Liver (tissue), 3 donors: ENCODE measurements at regions not wholly inside any gene's neighbourhood (a gene's known extent, or its start where the extent isn't known, plus 50 kb on each side); places are given as distances from the start of the nearest gene placed in this dataset.

Experiments used
- ATF3 ChIP-seq: IDR thresholded peaks from 2 replicates; pipeline ENCODE4 v1.6.1; 2016; ENCODE audit warnings: antibody characterized with exemption
- EGR1 ChIP-seq, 2 donors: IDR thresholded peaks; 2 replicates each; pipeline ENCODE4 v1.6.1; 2016 to 2018; ENCODE audit warnings: antibody characterized with exemption in 2 of 2, low read depth in 2 of 2
- FOXA1 ChIP-seq: IDR thresholded peaks from 2 replicates; pipeline ENCODE4 v1.6.1; 2016; ENCODE audit warnings: antibody characterized with exemption
- GABPA ChIP-seq, 2 donors: IDR thresholded peaks in 1 of 2; conservative IDR thresholded peaks in 1 of 2; 2 replicates each; pipeline ENCODE4 v1.6.1; 2016; ENCODE audit warnings: antibody characterized with exemption in 2 of 2, mild to moderate bottlenecking in 1 of 2, moderate library complexity in 1 of 2
- JUND ChIP-seq, 2 donors: IDR thresholded peaks; 2 replicates each; pipeline ENCODE4 v1.6.1; 2016; ENCODE audit warnings: antibody characterized with exemption in 2 of 2
- RAD21 ChIP-seq, 2 donors: IDR thresholded peaks; 2 replicates each; pipeline ENCODE4 v1.6.1; 2016; ENCODE audit warnings: antibody characterized with exemption in 2 of 2, mild to moderate bottlenecking in 2 of 2
- RXRA ChIP-seq, 2 donors: IDR thresholded peaks; 2 replicates each; pipeline ENCODE4 v1.6.1; 2017 to 2018; ENCODE audit warnings: antibody characterized with exemption in 2 of 2, mild to moderate bottlenecking in 1 of 2
- SP1 ChIP-seq: IDR thresholded peaks from 2 replicates; pipeline ENCODE4 v1.6.1; 2018; ENCODE audit warnings: antibody characterized with exemption, mild to moderate bottlenecking
- TAF1 ChIP-seq: conservative IDR thresholded peaks from 2 replicates; pipeline ENCODE4 v1.6.1; 2016; ENCODE audit warnings: antibody characterized with exemption, mild to moderate bottlenecking
- YY1 ChIP-seq: IDR thresholded peaks from 2 replicates; pipeline ENCODE4 v1.6.1; 2016; ENCODE audit warnings: antibody characterized with exemption, mild to moderate bottlenecking
- TF ChIP-seq, protein P1 (sequence below): fragments of 150-350 bp; IDR thresholded peaks from 2 replicates; pipeline ENCODE4 v1.5.1; 2017; ENCODE audit warnings: improper control_type of control experiment, low read depth, low read length; ENCODE audit not compliant: missing input control
- TF ChIP-seq, protein P2 (sequence below): IDR thresholded peaks from 2 replicates; pipeline ENCODE4 v1.6.1; 2016; ENCODE audit warnings: antibody characterized with exemption
- TF ChIP-seq, protein P3 (sequence below): IDR thresholded peaks from 2 replicates; pipeline ENCODE4 v1.6.1; 2016; ENCODE audit warnings: antibody characterized with exemption, mild to moderate bottlenecking
- TF ChIP-seq, protein P4 (sequence below): IDR thresholded peaks from 2 replicates; pipeline ENCODE4 v1.6.1; 2016; ENCODE audit warnings: antibody characterized with exemption
- donor health status: healthy.
- donor health status: healthy.

GRCh38 chr10:131682271-131682962, 218.4 kb upstream of the PPP2R2D start:
- no peak for TF ChIP-seq GABPA (IDR thresholded peaks at IDR 0.05 in 1 of 2, conservative IDR thresholded peaks at IDR 0.05 in 1 of 2)
- no peak for TF ChIP-seq RXRA (IDR thresholded peaks at IDR 0.05)
- TF ChIP-seq YY1: no peak
- TF ChIP-seq, protein P1, sequence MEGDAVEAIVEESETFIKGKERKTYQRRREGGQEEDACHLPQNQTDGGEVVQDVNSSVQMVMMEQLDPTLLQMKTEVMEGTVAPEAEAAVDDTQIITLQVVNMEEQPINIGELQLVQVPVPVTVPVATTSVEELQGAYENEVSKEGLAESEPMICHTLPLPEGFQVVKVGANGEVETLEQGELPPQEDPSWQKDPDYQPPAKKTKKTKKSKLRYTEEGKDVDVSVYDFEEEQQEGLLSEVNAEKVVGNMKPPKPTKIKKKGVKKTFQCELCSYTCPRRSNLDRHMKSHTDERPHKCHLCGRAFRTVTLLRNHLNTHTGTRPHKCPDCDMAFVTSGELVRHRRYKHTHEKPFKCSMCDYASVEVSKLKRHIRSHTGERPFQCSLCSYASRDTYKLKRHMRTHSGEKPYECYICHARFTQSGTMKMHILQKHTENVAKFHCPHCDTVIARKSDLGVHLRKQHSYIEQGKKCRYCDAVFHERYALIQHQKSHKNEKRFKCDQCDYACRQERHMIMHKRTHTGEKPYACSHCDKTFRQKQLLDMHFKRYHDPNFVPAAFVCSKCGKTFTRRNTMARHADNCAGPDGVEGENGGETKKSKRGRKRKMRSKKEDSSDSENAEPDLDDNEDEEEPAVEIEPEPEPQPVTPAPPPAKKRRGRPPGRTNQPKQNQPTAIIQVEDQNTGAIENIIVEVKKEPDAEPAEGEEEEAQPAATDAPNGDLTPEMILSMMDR: no peak
- no peak for TF ChIP-seq RAD21 (IDR thresholded peaks at IDR 0.05)
- no peak for TF ChIP-seq TAF1
- TF ChIP-seq, protein P2, sequence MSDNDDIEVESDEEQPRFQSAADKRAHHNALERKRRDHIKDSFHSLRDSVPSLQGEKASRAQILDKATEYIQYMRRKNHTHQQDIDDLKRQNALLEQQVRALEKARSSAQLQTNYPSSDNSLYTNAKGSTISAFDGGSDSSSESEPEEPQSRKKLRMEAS: no peak
- TF ChIP-seq ATF3: no peak
- TF ChIP-seq, protein P3, sequence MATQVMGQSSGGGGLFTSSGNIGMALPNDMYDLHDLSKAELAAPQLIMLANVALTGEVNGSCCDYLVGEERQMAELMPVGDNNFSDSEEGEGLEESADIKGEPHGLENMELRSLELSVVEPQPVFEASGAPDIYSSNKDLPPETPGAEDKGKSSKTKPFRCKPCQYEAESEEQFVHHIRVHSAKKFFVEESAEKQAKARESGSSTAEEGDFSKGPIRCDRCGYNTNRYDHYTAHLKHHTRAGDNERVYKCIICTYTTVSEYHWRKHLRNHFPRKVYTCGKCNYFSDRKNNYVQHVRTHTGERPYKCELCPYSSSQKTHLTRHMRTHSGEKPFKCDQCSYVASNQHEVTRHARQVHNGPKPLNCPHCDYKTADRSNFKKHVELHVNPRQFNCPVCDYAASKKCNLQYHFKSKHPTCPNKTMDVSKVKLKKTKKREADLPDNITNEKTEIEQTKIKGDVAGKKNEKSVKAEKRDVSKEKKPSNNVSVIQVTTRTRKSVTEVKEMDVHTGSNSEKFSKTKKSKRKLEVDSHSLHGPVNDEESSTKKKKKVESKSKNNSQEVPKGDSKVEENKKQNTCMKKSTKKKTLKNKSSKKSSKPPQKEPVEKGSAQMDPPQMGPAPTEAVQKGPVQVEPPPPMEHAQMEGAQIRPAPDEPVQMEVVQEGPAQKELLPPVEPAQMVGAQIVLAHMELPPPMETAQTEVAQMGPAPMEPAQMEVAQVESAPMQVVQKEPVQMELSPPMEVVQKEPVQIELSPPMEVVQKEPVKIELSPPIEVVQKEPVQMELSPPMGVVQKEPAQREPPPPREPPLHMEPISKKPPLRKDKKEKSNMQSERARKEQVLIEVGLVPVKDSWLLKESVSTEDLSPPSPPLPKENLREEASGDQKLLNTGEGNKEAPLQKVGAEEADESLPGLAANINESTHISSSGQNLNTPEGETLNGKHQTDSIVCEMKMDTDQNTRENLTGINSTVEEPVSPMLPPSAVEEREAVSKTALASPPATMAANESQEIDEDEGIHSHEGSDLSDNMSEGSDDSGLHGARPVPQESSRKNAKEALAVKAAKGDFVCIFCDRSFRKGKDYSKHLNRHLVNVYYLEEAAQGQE: no peak
- no peak for TF ChIP-seq EGR1 (IDR thresholded peaks at IDR 0.05; ENCODE audit: low read depth in 2 of 2)
- no peak for TF ChIP-seq SP1
- TF ChIP-seq JUND (IDR thresholded peaks at IDR 0.05): no peak
- TF ChIP-seq, protein P4, sequence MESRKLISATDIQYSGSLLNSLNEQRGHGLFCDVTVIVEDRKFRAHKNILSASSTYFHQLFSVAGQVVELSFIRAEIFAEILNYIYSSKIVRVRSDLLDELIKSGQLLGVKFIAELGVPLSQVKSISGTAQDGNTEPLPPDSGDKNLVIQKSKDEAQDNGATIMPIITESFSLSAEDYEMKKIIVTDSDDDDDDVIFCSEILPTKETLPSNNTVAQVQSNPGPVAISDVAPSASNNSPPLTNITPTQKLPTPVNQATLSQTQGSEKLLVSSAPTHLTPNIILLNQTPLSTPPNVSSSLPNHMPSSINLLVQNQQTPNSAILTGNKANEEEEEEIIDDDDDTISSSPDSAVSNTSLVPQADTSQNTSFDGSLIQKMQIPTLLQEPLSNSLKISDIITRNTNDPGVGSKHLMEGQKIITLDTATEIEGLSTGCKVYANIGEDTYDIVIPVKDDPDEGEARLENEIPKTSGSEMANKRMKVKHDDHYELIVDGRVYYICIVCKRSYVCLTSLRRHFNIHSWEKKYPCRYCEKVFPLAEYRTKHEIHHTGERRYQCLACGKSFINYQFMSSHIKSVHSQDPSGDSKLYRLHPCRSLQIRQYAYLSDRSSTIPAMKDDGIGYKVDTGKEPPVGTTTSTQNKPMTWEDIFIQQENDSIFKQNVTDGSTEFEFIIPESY: no peak
- no peak for TF ChIP-seq FOXA1
